MG63 (cell line): ENCODE measurements at regions not wholly inside any gene's neighbourhood (a gene's known extent, or its start where the extent isn't known, plus 50 kb on each side); places are given as distances from the start of the nearest gene placed in this dataset.
"Not testable (repeated sequence)": the region's sequence is repeated elsewhere in the genome, so short reads cannot be mapped to it uniquely, and the experiment has no call there.

Experiments
- DNase-seq: peaks from one replicate; pipeline ENCODE4 v3.0.0-alpha.2; 2020
- H3K27me3 ChIP-seq: fragments of 250-450 bp; sonication (Bioruptor Pico); 2 replicates; pipeline ENCODE4 v1.5.1; 2020; ENCODE audit warnings: mild to moderate bottlenecking, moderate library complexity
- H3K36me3 ChIP-seq: fragments of 250-450 bp; sonication (Bioruptor Pico); 2 replicates; pipeline ENCODE4 v1.5.1; 2020; ENCODE audit warnings: mild to moderate bottlenecking, moderate library complexity
- H3K4me3 ChIP-seq: fragments of 250-450 bp; sonication (Bioruptor Pico); 2 replicates; pipeline ENCODE4 v1.5.1; 2020; ENCODE audit warnings: mild to moderate bottlenecking, moderate library complexity
- H3K9me3 ChIP-seq: fragments of 250-450 bp; sonication (Bioruptor Pico); 2 replicates; pipeline ENCODE4 v1.5.1; 2020; ENCODE audit warnings: mild to moderate bottlenecking, moderate library complexity

DNA sequence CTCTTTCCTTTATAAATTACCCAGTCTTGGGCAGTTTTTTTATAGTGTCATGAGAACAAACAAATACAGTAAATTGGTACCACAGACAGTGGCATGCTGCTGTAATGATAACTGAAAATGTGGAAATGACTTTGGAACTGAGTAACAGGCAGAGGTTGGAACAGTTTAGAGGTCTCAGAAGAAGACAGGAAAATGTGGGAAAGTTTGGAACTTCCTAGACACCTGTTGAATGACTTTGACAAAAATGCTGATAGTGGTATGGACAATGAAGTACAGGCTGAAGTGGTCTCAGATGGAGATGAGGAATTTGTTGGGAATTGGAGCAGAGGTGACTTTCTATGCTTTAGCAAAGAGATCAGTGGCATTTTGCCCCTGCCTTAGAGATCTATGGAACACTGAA is 1128.4 kb upstream of the POT1 start:
- Histone ChIP-seq H3K4me3 (no peak overlapping the region), H3K9me3 (no peaks in the 10 kb centered on the region), H3K36me3 (no peaks in the 10 kb centered on the region), H3K27me3 (no peaks in the 10 kb centered on the region)
- no peak for DNase-seq

DNA sequence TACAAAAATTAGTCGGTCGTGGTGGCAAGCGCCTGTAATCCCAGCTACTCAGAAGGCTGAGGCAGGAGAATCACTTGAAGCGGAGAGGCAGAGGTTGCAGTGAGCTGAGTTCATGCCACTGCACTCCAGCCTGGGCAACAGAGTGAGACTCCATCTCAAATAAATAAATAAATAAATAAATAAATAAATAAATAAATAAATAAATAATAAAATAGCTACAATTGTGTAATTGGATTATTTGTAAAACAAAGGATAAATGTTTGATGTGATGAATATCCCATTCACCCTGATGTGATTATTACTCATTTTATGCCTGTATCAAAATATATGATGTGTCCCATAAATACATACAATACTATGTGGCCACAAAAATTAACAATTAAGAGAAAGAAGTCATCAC is 1127.0 kb upstream of the POT1 start:
- H3K9me3 ChIP-seq, DNase-seq: not testable (repeated sequence)

DNA sequence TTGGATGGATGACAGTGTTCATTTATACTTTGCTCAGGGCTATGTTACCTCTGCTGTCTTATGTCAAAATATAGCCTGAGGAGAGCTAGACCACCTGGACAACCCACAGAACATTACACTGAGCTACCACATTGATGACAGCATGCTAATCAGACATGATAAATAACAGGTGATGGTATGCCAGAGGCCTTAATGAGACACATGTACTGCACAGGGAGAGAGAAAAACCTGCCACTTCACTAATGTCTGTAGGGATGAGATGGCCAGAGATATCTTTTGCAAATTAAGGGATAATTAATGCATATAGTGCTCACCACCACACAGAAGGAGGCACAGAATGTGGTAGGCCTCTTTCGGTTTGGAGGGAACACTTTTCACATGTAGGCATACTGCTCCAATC is 1122.6 kb upstream of the POT1 start:
- no peak overlapping the region for H3K4me3 ChIP-seq
- no peaks in the 10 kb centered on the region for H3K9me3 ChIP-seq
- no peaks in the 10 kb centered on the region for H3K36me3 ChIP-seq
- no peak for DNase-seq
- no peaks in the 10 kb centered on the region for H3K27me3 ChIP-seq

More for the DNA sequence above, 1127.0 kb upstream of the POT1 start:
- H3K36me3 ChIP-seq, H3K4me3 ChIP-seq, H3K27me3 ChIP-seq: not testable (repeated sequence)

DNA sequence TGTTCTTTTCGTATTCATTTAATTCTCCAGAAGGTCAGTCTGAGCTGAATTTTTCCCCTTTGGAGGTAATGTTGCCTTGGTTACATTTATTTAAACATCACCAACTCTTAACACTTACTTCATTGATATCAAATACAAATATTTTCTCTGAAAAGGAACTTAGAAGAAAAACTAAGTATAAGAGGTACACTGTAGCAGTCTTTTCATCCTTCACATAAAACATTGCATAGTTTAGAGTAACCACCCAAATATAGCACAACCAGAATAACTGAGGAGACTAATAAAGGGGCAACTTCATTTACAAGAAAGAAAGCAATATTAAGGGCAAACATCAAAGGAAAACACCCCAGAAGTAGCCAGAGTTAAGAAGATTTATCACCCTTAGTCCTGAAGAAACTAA is 1115.0 kb upstream of the POT1 start:
- Histone ChIP-seq H3K36me3 (no peaks in the 10 kb centered on the region), H3K4me3 (no peak overlapping the region), H3K9me3 (no peaks in the 10 kb centered on the region), H3K27me3 (no peaks in the 10 kb centered on the region)
- no peak for DNase-seq

DNA sequence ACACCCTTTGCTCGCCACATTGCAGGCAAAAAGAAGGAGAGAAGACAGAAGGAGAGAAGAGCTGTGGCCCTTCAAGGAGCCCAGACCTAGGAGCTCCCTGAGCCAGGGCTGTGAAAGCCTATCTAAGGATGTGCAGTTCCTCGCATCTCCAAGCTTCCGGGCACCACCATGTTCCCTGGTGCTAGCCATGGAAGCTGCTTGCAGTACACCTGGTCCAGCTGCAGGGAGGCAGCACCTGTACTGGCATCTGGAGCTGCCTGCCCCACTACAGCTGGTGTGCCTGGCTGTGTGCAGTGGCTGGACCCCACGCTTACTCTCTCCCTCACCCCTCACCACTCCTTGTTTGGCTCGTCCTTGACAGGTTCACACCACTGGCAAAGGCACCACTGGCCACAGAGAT is 1111.8 kb upstream of the POT1 start:
- DNase-seq: no peak
- Histone ChIP-seq H3K36me3 (no peaks in the 10 kb centered on the region), H3K4me3 (no peak overlapping the region), H3K9me3 (no peaks in the 10 kb centered on the region), H3K27me3 (no peaks in the 10 kb centered on the region)

DNA sequence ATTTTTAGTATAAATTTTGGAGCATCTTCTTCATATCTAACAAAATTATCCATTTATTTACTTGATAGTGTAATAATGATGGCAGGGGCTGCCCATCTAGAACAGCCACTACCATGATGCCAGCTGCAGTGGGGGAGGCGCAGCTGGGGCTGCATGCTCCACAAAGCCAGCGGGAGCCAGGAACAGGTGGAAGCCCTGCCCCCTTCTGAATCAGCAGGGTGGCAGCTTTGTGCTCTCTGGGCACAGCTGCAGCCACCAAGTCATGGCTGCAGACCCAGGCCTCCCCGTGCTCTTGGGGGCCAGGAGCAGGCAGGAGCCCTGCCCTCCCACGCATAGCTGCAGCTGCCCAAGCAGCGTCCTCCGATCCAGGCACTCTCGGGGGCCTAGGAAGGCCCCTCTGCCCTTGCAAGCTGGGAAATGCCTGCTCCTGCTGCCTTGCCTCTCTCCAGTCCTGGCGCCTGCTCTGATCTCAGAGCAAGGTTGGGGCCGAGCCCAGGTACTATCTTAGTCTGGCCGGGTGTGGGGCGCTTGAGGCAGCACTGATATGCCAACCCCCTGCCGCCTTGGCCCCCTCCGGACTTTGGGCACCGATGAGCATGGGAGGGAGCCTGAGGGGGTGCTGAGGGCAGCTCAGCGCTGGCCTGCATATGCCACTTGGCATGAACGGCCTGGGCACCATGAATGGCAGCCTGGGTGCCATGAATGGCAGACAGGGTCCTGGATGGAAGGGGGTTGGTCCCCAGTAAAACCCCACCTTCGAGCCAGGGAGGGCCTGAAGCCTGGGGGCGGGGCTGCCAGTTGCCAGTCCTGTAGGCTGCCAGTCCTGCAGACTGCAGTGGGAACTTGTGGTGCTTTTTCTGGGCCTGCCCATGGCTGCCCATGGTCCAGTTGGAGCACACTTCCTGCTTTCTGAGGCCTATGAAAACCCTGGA is 1110.8 kb upstream of the POT1 start:
- Histone ChIP-seq H3K4me3 (no peak overlapping the region), H3K36me3 (no peaks in the 10 kb centered on the region), H3K9me3 (no peaks in the 10 kb centered on the region), H3K27me3 (no peaks in the 10 kb centered on the region)
- no peak for DNase-seq

DNA sequence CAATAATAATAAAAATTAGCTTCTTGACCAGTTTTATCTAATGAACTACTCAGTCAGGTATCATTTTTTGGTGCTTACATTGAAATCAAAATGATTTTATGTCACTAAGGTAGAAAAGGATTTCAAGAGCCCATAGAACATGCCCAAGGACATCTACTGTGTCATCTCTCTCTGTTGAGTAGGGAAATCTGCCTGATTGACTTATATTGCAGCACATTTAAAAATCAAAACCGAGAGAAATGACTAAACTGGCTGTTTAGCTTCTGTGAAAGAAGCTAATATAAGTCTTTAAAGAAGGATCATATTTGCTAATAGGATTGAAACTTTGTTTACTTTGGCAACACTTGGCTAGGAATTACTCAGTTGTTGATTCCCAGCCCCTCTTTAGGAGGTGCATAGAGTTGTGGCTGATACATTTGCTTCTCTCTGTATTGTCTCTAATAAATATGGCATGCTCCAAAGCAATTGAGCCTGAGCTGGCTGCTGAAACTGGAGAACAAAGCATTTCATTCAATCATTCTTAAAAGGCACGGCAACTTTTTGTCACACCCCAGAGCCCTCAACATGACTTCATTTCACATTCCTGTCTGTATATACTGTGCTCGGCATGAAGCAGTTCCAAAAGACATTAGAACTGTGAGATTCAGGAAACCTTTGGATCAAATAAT is 1096.9 kb upstream of the POT1 start:
- no peak overlapping the region for H3K4me3 ChIP-seq
- H3K36me3 ChIP-seq: no peaks in the 10 kb centered on the region
- H3K27me3 ChIP-seq: no peaks in the 10 kb centered on the region
- no peaks in the 10 kb centered on the region for H3K9me3 ChIP-seq
- DNase-seq: peak; percentile 12

DNA sequence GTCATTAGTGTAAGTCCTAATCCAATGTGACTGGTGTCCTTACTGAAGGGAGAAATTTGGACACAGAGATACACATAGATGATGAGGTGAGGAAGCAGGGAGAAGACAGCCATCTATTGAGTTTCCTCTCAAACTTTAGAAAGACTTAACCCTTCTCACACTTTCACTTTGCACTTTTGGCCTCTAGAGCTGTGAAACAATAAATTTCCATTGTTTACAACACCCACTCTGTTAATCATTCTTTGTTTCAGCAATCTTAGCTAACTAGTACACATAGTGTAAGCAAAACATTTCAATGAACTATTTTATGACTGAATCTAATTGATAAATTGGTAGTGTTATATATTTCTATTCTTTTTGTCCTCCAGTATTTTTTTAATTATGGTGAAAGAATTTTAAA is 1092.8 kb upstream of the POT1 start:
- H3K36me3 ChIP-seq: no peaks in the 10 kb centered on the region
- DNase-seq: no peak
- H3K4me3 ChIP-seq: no peak overlapping the region
- no peaks in the 10 kb centered on the region for H3K9me3 ChIP-seq
- no peaks in the 10 kb centered on the region for H3K27me3 ChIP-seq

DNA sequence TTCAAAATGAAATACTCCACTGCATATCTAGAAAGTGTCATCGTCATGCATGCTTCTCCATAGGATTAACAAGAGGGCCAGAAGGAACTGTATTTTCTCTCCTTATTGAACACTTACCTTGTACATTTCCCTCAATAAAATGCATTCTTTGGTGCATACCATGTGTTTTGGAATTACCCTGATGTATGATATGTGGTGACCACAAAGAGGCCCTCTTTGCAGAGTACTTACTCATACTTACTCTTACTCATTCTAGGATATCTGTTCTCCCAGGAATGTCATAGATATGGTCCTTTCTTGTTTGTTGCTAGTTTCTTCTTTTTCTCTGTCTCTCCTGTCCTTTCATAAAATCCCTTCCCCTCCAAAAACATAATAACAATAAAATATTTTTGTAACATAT is 1087.1 kb upstream of the POT1 start:
- no peak overlapping the region for H3K4me3 ChIP-seq
- no peaks in the 10 kb centered on the region for H3K27me3 ChIP-seq
- no peaks in the 10 kb centered on the region for H3K9me3 ChIP-seq
- no peaks in the 10 kb centered on the region for H3K36me3 ChIP-seq
- no peak for DNase-seq

DNA sequence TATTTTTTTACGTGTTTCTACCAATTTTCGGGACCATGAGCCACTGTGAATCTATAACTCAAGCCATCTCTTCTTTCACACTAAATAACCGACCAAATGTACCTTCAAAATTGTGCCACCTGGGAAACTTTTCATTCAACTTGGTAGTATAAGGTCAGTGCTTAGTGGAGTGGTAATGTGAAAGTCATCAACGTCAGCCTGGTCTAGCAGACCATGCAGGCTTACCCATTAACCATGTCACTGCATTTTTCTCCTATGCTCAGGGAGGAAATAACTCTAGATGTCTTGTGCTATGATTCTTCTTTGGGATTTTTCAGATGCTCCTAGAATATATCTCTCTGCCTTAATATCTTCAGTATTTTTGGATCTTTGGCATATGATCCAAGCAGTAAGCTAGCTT is 1075.4 kb upstream of the POT1 start:
- no peak for DNase-seq
- no peak overlapping the region for H3K4me3 ChIP-seq
- no peaks in the 10 kb centered on the region for H3K36me3 ChIP-seq
- H3K9me3 ChIP-seq: no peaks in the 10 kb centered on the region
- H3K27me3 ChIP-seq: no peaks in the 10 kb centered on the region

DNA sequence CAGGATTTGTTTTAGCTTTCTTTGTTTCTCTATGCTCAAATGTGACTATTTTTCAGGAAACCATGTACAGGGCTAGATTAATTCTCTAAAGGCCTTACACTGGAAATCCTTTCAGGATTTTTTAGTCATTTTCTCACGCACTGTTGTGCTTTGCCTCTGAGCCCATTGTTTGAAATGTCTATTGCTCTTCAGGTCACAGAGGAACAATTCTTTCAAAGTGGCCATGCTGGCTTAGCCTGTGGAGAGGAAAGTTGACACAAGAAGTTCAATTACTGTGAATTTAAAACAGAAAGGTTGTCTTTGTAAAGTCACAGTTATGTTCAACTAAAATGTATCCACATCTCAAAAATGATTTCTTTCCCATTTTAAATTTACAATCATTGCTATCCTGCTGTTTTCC is 1071.7 kb upstream of the POT1 start:
- Histone ChIP-seq H3K36me3 (no peaks in the 10 kb centered on the region), H3K27me3 (no peaks in the 10 kb centered on the region), H3K9me3 (no peaks in the 10 kb centered on the region), H3K4me3 (no peak overlapping the region)
- no peak for DNase-seq

DNA sequence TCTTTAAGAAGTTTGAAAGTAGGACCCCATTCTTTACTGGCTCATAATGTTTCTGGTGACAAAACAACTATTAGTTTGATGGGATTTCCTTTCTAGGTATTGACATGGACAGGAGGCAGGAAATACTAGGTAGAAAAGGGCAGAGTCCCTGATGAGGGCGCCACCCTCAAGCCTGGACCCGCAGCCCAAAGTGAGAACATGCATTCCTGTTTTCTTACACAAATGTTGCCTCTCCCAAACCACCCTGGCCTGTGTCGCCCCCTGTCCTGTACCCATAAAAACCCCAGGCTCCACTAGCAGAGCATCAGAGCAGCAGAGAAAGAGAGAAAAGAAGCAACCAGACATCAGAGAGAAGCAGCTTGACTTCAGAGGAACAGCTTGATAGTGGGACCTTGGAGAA is 1055.2 kb upstream of the POT1 start:
- Histone ChIP-seq H3K27me3 (no peaks in the 10 kb centered on the region), H3K9me3 (no peaks in the 10 kb centered on the region), H3K36me3 (no peaks in the 10 kb centered on the region), H3K4me3 (no peak overlapping the region)
- no peak for DNase-seq

DNA sequence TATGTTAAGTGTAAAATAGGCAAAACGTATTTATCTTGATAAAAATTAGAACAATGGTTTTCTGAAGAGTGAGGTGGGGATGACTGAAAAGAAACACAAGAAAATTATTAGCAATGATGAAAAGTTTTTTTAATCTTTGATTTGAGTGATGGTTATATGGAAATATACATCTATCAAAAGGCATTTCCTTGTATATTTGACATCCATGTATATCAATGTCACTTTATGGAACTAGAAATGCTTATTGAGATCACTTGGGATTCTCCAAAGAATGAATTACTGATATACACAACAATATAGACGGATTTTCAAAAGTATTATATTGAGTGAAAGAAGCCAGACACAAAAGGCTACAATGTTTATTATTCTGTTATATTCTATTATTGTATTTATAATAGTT is 1042.0 kb upstream of the POT1 start:
- Histone ChIP-seq H3K36me3 (no peaks in the 10 kb centered on the region), H3K27me3 (no peaks in the 10 kb centered on the region), H3K4me3 (no peak overlapping the region), H3K9me3 (no peaks in the 10 kb centered on the region)
- no peak for DNase-seq

DNA sequence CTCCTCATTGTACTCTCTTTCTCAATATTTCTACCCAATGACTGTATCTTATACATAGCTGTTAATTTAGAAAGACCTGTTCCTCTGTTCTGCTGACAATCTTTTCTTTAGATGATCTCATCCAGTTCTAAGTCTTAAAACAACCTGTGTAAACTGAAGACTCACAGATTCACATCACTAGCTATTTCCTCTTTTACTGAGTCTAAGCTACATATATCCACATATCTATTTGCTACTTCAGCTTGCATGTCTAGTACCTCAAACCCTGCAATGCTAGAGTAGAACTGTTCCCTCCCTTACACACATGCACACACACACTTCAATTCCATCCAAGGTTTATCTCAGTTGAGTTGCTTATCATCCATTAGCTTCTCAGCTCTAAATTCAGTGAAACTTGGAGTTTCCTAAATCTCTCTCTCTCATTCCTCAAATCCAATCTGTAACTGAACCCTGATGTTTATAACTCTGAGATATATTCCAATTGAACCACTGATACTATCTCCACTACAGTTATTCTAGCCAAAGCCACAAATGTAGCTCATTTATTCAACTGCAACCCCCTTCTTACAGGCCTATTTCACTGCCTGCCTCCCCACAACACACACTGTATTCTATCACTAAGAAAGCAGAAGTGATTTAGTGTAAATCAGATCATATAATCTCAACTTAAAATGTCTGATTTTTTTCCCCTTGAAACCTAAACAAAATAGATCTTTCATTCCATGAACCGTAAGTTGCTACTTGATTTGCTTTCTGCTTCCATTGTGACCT is 1036.8 kb upstream of the POT1 start:
- Histone ChIP-seq H3K4me3 (no peak overlapping the region), H3K9me3 (no peaks in the 10 kb centered on the region), H3K27me3 (no peaks in the 10 kb centered on the region), H3K36me3 (no peaks in the 10 kb centered on the region)
- no peak for DNase-seq

DNA sequence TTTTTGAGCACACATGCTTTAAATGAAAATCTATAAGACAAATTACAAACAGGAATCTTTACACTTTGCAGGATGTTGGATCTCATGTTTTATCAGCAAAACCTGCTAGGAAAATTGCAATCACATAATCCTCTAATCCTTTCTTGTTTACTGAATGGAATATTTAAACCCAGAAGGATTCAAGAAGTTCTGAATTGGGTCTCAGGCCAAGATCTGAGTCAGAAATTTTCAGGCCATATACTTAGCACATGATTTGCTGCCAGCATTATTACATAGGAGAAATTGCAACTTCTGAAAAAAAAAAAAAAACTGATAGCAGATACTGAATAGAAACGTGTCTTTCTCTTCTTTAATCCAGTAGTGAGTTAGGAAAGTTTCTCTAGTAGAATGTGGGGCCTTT is 1005.3 kb upstream of the POT1 start:
- Histone ChIP-seq H3K36me3 (no peaks in the 10 kb centered on the region), H3K27me3 (no peaks in the 10 kb centered on the region), H3K9me3 (no peaks in the 10 kb centered on the region), H3K4me3 (no peak overlapping the region)
- peak; percentile 12 for DNase-seq

DNA sequence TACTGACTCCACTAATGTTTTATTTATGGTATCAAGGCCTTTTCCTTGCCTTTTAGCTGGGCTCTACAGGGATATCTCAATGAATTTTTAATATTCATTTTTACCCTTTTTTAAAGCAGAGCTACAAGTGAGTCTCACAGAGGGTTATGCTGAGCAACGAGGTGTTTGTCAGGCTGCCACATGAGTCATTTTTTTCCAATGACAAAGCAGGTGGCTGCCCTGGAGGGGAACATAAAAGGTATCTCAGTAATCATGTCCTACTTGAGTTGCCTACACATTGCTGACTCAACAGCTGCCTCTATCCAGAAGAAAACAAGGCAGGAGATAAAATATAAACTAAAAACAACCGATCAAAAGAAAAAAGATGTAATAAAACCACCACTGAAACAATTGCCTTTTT is 1004.9 kb upstream of the POT1 start:
- peak; percentile 39 for DNase-seq
- H3K36me3 ChIP-seq: no peaks in the 10 kb centered on the region
- H3K27me3 ChIP-seq: no peaks in the 10 kb centered on the region
- H3K9me3 ChIP-seq: no peaks in the 10 kb centered on the region
- no peak overlapping the region for H3K4me3 ChIP-seq

DNA sequence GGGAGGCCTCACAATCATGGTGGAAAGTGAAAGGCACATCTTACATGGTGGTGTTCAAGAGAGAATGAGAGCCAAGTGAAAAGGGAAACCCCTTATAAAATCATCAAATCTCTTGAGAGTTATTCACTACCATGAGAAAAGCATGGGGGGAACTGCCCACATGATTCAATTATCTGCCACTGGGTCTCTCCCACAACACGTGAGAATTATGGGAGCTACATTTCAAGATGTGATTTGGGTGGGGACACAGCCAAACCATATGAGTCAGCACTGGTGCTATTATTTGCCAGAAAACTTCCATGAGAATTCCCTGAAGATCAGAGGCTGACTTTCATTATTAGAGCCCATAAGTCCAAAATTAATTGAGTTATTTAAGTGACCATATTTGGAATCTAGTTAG is 1001.2 kb upstream of the POT1 start:
- H3K27me3 ChIP-seq: no peaks in the 10 kb centered on the region
- DNase-seq: peak; percentile 2

More for the DNA sequence above, 1001.2 kb upstream of the POT1 start:
- H3K36me3 ChIP-seq: no peaks in the 10 kb centered on the region
- H3K9me3 ChIP-seq: no peaks in the 10 kb centered on the region
- H3K4me3 ChIP-seq: no peak overlapping the region
